HG02970 (cell line): ENCODE measurements at regions not wholly inside any gene's neighbourhood (a gene's known extent, or its start where the extent isn't known, plus 50 kb on each side); places are given as distances from the start of the nearest gene placed in this dataset.

ENCODE experiments used
- ATAC-seq: cut with Tn5 transposase; IDR thresholded peaks from one replicate; pipeline ENCODE4 v1.9.1; 2021; ENCODE audit warnings: mild to moderate bottlenecking, moderate library complexity, moderate number of reproducible peaks; ENCODE audit not compliant: unreplicated experiment, low FRiP score

DNA sequence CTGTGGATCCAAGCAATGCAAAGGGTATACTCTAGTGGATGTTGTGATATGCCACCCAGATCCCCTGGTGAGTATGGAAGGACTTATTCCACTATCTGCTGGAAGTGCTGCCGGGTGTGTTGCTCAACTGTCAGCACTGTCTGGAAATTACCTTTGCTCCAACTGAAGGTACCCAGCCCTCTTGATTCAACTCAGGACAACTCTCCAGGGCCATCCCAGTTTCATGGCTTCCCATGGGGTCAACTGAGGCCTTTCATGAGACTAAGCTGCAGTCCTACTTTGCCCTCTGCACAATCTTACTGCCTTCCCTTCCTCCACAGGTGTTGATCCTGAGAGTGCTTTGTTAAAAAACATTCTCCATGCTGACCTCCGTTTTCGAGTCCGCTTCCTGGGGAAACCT lies 99.8 kb downstream of the SPRY1 start:
- no peak for ATAC-seq

DNA sequence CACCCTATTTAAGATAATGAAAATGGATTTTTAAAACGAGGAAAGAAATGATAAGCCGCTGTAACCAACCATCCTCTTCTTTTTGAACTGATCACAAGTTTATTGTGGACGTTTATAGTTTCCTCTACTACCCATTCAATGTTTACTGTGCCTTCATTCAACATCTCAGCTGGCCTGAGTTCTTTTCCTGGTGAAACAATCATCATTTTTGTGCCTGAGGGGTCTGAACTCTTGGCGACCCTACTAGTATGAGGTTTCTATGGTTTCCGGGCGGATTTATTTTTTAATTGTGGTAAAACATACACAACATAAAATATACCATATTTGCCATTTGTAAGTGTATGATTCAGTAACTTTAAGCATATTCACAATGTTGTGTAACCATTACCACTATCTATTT lies 100.7 kb downstream of the SPRY1 start:
- no peak for ATAC-seq

GRCh38 chr4:123501733-123502132 lies 105.1 kb downstream of the SPRY1 start:
- ATAC-seq = no peak

- ATAC-seq = no peak
These were observed 107.2 kb downstream of the SPRY1 start for GRCh38 chr4:123503698-123504363.

- no peak for ATAC-seq
These were observed 108.8 kb downstream of the SPRY1 start for GRCh38 chr4:123505095-123506010.

GRCh38 chr4:123506011-123506695 lies 109.6 kb downstream of the SPRY1 start:
- no peak for ATAC-seq

DNA sequence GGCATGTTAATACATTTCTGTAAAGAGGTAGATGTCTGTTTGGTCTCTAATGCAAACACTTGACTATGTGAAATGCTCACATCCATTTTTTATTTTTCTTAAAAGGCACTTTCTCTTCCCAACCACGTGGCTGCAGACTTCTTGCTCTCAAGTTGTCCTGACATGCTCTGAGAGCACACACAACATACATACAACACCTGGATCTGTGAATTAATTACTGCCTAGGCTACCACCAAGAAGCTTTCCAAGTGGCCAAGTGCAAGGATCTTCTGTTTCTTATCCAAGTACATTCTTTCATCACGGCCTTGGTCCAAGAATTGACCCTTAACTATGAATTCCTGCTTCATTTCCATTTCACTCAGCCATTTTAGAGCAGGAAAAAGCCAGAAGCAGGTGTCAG lies 110.8 kb downstream of the SPRY1 start:
- no peak for ATAC-seq

GRCh38 chr4:123510221-123510620 lies 113.6 kb downstream of the SPRY1 start:
- no peak for ATAC-seq

DNA sequence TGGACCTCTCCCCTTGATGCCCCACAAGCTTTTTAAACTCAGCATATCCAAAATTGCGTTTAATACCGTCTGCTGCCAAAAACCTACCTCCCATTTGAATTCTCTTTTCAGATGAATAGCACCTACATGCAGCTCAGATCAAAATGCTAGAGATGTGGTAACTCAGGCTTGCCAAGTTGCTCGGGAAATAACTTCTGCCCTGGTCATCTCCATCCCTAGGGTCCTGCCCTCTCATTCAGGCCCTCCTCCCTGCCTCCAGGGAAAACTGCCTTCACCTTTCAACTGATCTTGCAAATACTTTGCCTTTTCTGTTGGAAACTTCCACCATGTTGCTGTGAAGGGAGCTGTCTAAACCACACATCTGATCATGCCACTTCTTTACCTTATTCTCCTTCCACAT lies 114.1 kb downstream of the SPRY1 start:
- no peak for ATAC-seq

DNA sequence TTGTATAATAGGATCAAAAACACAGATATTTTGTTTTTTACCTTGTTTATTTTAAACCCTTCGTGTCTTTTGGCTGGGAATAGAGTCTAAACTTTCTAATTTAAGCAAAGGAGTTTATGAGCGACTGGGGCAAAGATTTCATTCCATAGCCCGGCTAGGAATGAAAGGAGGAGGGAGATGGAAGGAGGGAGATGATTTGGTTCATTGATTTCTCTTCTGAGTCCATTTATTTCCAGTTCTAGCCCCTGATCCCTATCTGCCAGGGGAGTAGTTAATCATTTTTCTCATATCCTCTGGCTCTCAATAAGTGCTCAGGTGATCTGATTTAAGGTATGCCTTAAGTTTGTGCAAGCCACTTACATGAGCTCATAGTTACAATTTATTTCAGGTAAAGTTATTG lies 120.0 kb downstream of the SPRY1 start:
- no peak for ATAC-seq

- ATAC-seq = no peak
These were observed 120.6 kb downstream of the SPRY1 start for GRCh38 chr4:123517176-123517575.

GRCh38 chr4:123517971-123518370 lies 121.4 kb downstream of the SPRY1 start:
- ATAC-seq = no peak

DNA sequence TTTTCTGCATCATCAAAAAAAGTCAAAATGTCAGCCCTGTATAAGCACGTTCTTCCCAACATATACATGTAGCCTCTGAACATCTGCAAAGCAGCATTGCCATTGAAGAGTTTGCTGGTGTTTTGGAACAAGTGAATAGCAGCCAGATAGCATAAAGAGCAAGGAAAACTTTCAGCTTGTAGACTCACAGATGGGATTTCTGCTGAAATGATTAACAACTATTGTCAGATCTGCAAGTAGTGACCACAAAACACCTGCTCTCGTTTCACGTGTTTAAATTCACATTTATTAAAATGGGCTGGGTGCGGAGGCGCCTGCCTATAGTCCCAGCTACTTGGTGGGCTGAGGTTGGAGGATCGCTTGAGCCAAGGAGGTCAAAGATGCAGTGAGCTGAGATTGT lies 123.7 kb downstream of the SPRY1 start:
- ATAC-seq = no peak

- ATAC-seq = no peak
These were observed 125.5 kb downstream of the SPRY1 start for GRCh38 chr4:123522081-123522480.

DNA sequence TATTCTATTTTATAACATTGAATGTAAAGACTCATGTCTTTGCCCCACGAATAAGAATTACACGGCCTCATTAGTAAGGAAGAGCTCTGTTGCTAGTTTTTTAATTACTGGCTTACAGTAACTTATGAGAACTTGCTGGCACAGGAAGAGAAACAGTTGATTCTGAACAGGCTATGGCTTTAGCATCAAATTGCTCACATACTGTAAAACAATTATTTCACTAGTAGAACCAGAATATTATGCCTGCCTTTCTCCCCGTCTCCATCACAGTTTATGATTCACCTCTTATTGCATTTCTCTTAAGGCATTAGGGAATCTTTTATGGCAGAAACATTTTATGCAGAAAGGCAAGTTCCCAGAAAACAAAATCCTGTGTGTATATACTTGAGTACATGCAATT lies 126.1 kb downstream of the SPRY1 start:
- ATAC-seq = no peak

DNA sequence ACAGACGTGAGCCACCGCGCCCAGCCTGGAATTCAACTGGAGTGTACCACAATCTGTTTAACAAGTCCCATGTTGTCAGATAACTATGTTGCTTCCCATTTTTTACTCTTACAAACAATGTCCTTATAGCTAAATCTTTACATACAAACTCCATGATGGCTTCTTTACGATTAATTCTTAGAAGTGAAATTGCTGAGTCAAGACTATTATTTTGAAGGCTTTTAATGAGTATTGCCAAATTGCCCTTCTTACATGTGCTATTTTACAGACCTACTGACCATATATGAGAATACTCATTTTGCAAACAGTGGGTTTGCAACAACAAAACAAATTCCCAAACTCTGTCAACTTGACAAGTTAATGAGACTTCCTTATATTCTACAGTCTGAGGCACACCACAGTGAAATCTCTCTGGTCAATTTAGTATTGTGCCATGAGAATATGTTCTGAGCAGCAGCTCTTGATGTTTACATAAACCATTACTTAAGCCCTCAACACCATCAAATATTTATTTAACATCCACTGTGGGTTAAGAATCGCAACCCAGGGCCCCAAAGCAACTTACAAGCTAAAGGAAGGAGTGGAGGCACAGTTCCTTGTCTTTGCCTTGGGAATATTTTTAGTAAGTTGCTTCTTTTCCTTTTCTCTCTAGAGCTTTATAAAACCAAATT lies 128.5 kb downstream of the SPRY1 start:
- ATAC-seq = no peak

DNA sequence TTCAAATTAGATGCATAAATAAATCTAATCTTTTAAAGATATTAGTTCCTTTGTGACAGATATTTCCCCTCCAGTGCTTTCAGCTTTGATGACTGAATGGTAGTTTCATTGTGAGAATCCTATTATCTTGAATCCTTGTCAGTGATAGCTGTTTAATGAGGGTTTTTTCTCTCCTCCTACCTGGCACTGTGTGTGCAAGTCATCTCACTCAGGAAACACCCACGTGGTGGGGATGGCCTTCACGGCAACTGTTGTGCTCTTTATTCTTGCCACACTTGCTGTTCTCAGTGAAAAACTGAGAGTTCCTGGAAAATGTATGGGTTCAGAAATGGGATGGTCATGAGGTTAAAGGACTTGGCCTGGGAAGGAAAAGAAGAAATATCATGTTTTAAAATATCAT lies 129.9 kb downstream of the SPRY1 start:
- no peak for ATAC-seq

GRCh38 chr4:123528501-123529277 lies 132.1 kb downstream of the SPRY1 start:
- no peak for ATAC-seq

- ATAC-seq = no peak
These were observed 132.6 kb downstream of the SPRY1 start for GRCh38 chr4:123529278-123529568.

DNA sequence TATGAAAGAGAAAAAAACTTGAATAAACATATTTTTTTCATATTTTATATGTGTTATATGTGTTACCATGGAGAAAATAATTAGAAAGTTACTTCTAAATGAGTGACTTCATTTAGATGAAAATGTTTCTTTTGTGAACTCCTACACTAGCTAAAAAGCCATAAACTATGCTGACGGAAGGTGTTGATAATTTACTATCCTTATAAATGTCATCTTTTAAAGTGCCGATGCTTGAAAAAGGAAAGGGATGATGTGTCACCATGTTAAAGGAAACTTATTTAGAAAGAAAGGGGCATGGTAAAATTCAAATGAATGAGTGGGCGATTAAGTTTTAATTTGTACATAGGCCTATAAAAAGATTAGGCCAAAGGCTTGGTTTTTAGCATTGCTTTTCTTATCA lies 133.8 kb downstream of the SPRY1 start:
- no peak for ATAC-seq
